Astrocyte (in vitro differentiated cells and primary cell): ENCODE measurements at regions not wholly inside any gene's neighbourhood (a gene's known extent, or its start where the extent isn't known, plus 50 kb on each side); places are given as distances from the start of the nearest gene placed in this dataset.

Experiments
- DNase-seq: peaks from one replicate; pipeline ENCODE4 v3.0.0-alpha.2; 2010; ENCODE audit warnings: low read depth
- FAIRE-seq: peaks from 2 replicates; lab custom pipeline; 2011; peaks lifted over from hg19 to GRCh38; lab: Jason Lieb, UNC
- H2AFZ ChIP-seq: 2 replicates; pipeline ENCODE4 v1.6.0; 2012; ENCODE audit warnings: low read depth, low read length, inconsistent platforms
- H3K27ac ChIP-seq: 2 replicates; pipeline ENCODE4 v1.5.1; 2011; ENCODE audit warnings: low read depth, low read length, inconsistent platforms
- H3K27me3 ChIP-seq: 2 replicates; pipeline ENCODE4 v1.6.0; 2011; ENCODE audit warnings: low read length, inconsistent platforms; ENCODE audit not compliant: insufficient read depth
- H3K36me3 ChIP-seq: 2 replicates; pipeline ENCODE4 v1.5.1; 2011; ENCODE audit warnings: low read length, inconsistent platforms; ENCODE audit not compliant: insufficient read depth
- H3K4me1 ChIP-seq: 2 replicates; pipeline ENCODE4 v1.5.1; 2011; ENCODE audit warnings: low read length, inconsistent platforms; ENCODE audit not compliant: insufficient read depth
- H3K4me2 ChIP-seq: 2 replicates; pipeline ENCODE4 v1.6.0; 2012; ENCODE audit warnings: low read length, inconsistent platforms
- H3K4me3 ChIP-seq: 2 replicates; pipeline ENCODE4 v1.5.1; 2011; ENCODE audit warnings: low read depth, mild to moderate bottlenecking, low read length, inconsistent platforms; ENCODE audit not compliant: insufficient read depth
- H3K79me2 ChIP-seq: 2 replicates; pipeline ENCODE4 v1.6.0; 2012; ENCODE audit warnings: mild to moderate bottlenecking, low read length, inconsistent platforms; ENCODE audit not compliant: insufficient read depth
- H3K9ac ChIP-seq: 2 replicates; pipeline ENCODE4 v1.6.0; 2012; ENCODE audit warnings: mild to moderate bottlenecking, low read length, inconsistent platforms
- H3K9me3 ChIP-seq: 2 replicates; pipeline ENCODE4 v1.5.1; 2012; ENCODE audit warnings: low read depth, mild to moderate bottlenecking, low read length, inconsistent platforms; ENCODE audit not compliant: insufficient read depth
- H4K20me1 ChIP-seq: 2 replicates; pipeline ENCODE4 v1.6.0; 2012; ENCODE audit warnings: low read length, inconsistent platforms; ENCODE audit not compliant: insufficient read depth
- H3K27ac Mint-ChIP-seq: one replicate; pipeline ENCODE4 v1.8.0; 2021; ENCODE audit warnings: mild to moderate bottlenecking, mixed read lengths; ENCODE audit not compliant: unreplicated experiment
- H3K27me3 Mint-ChIP-seq: one replicate; pipeline ENCODE4 v1.8.0; 2021; ENCODE audit warnings: low read depth, mixed read lengths; ENCODE audit not compliant: unreplicated experiment
- H3K36me3 Mint-ChIP-seq: one replicate; pipeline ENCODE4 v1.8.0; 2021; ENCODE audit warnings: low read depth, mixed read lengths; ENCODE audit not compliant: unreplicated experiment
- H3K4me1 Mint-ChIP-seq: one replicate; pipeline ENCODE4 v1.8.0; 2021; ENCODE audit warnings: low read depth, mixed read lengths; ENCODE audit not compliant: unreplicated experiment
- H3K4me3 Mint-ChIP-seq: one replicate; pipeline ENCODE4 v1.8.0; 2021; ENCODE audit warnings: mild to moderate bottlenecking, moderate library complexity, mixed read lengths; ENCODE audit not compliant: unreplicated experiment
- H3K9me3 Mint-ChIP-seq: one replicate; pipeline ENCODE4 v1.8.0; 2021; ENCODE audit warnings: mild to moderate bottlenecking, mixed read lengths; ENCODE audit not compliant: unreplicated experiment
- CTCF ChIP-seq: IDR thresholded peaks from 2 replicates; pipeline ENCODE4 v1.5.1; 2011; ENCODE audit warnings: low read depth, mild to moderate bottlenecking, inconsistent platforms, low read length, moderate library complexity; ENCODE audit not compliant: insufficient read depth
- EZH2 ChIP-seq: IDR thresholded peaks from 2 replicates; pipeline ENCODE4 v1.6.1; 2012; ENCODE audit warnings: mild to moderate bottlenecking, low read length, inconsistent platforms; ENCODE audit not compliant: insufficient read depth

GRCh38 chr1:5562331-5562730, 429.9 kb downstream of the NPHP4 start:
- H3K27me3 Mint-ChIP-seq = peaks cover 8% of the 10 kb centered on the region
- Histone ChIP-seq H3K9ac (no peak overlapping the region), H3K4me3 (no peak overlapping the region), H2AFZ (no peak overlapping the region), H3K36me3 (no peaks in the 10 kb centered on the region), H3K27ac (no peak overlapping the region), H4K20me1 (no peaks in the 10 kb centered on the region), H3K9me3 (peaks cover 3% of the 10 kb centered on the region), H3K79me2 (no peaks in the 10 kb centered on the region), H3K27me3 (no peaks in the 10 kb centered on the region), H3K4me1 (no peaks in the 10 kb centered on the region), H3K4me2 (no peak overlapping the region)
- peaks cover 5% of the 10 kb centered on the region for H3K9me3 Mint-ChIP-seq
- no peaks in the 10 kb centered on the region for H3K4me1 Mint-ChIP-seq
- no peak overlapping the region for H3K27ac Mint-ChIP-seq
- no peak overlapping the region for H3K4me3 Mint-ChIP-seq
- DNase-seq (no peak), FAIRE-seq (no peak)
- H3K36me3 Mint-ChIP-seq = no peaks in the 10 kb centered on the region
- TF ChIP-seq CTCF = no peak
- no peak for TF ChIP-seq EZH2

- Histone ChIP-seq H3K27me3 (no peaks in the 10 kb centered on the region), H3K9me3 (peaks cover 12% of the 10 kb centered on the region), H2AFZ (no peak overlapping the region), H3K9ac (no peak overlapping the region), H4K20me1 (no peaks in the 10 kb centered on the region), H3K4me3 (no peak overlapping the region), H3K79me2 (no peaks in the 10 kb centered on the region), H3K4me2 (no peak overlapping the region), H3K27ac (no peak overlapping the region), H3K36me3 (no peaks in the 10 kb centered on the region), H3K4me1 (no peaks in the 10 kb centered on the region)
- DNase-seq = no peak
- Mint-ChIP-seq H3K4me3 (no peak overlapping the region), H3K9me3 (peaks cover 10% of the 10 kb centered on the region), H3K27me3 (peaks cover 4% of the 10 kb centered on the region), H3K27ac (no peak overlapping the region), H3K36me3 (no peaks in the 10 kb centered on the region), H3K4me1 (no peaks in the 10 kb centered on the region)
- TF ChIP-seq EZH2 (no peak), CTCF (no peak)
- no peak for FAIRE-seq
Observed at GRCh38 chr1:5559078-5559477, 433.1 kb downstream of the NPHP4 start.

- Histone ChIP-seq H3K4me3 (no peak overlapping the region), H3K9me3 (peaks cover 9% of the 10 kb centered on the region), H3K27me3 (no peaks in the 10 kb centered on the region), H3K36me3 (no peaks in the 10 kb centered on the region), H3K27ac (no peak overlapping the region), H3K4me2 (no peak overlapping the region), H3K4me1 (no peaks in the 10 kb centered on the region), H3K79me2 (no peaks in the 10 kb centered on the region), H4K20me1 (no peaks in the 10 kb centered on the region), H3K9ac (no peak overlapping the region), H2AFZ (no peak overlapping the region)
- no peak for TF ChIP-seq CTCF
- TF ChIP-seq EZH2 = no peak
- H3K4me3 Mint-ChIP-seq = no peak overlapping the region
- H3K4me1 Mint-ChIP-seq = no peaks in the 10 kb centered on the region
- H3K27me3 Mint-ChIP-seq = peaks cover 9% of the 10 kb centered on the region
- H3K36me3 Mint-ChIP-seq = no peaks in the 10 kb centered on the region
- peaks cover 12% of the 10 kb centered on the region for H3K9me3 Mint-ChIP-seq
- no peak for DNase-seq
- FAIRE-seq = no peak
- no peak overlapping the region for H3K27ac Mint-ChIP-seq
Observed at GRCh38 chr1:5555853-5556252, 436.4 kb downstream of the NPHP4 start.
